Activated T-helper 1 cell treated with anti-CD3 and anti-CD28 coated beads, Interleukin-12 subunit alpha, Interleukin-12 subunit beta, Interleukin-2, Interleukin-4 antibody, amounts not matched to agents 30 ng/mL and 10 ng/mL and 1 ng/mL, durations not matched to agents 14 hours and 24 hours and 36 hours (primary cell): ENCODE measurements at regions not wholly inside any gene's neighbourhood (a gene's known extent, or its start where the extent isn't known, plus 50 kb on each side); places are given as distances from the start of the nearest gene placed in this dataset.

Source experiments
- DNase-seq: peaks from one replicate; pipeline ENCODE4 v3.0.0; 2021; ENCODE audit warnings: low spot score
- H3K27ac Mint-ChIP-seq: one replicate; pipeline ENCODE4 v1.8.0; 2021; ENCODE audit warnings: mild to moderate bottlenecking, mixed read lengths
- H3K27me3 Mint-ChIP-seq: one replicate; pipeline ENCODE4 v1.8.0; 2022; ENCODE audit warnings: mild to moderate bottlenecking, moderate library complexity, mixed read lengths; ENCODE audit not compliant: insufficient read depth
- H3K36me3 Mint-ChIP-seq: one replicate; pipeline ENCODE4 v1.8.0; 2021; ENCODE audit warnings: low read depth, mixed read lengths
- H3K4me1 Mint-ChIP-seq: one replicate; pipeline ENCODE4 v1.8.0; 2021; ENCODE audit warnings: low read depth, mixed read lengths
- H3K4me3 Mint-ChIP-seq: one replicate; pipeline ENCODE4 v1.8.0; 2021; ENCODE audit warnings: mild to moderate bottlenecking, moderate library complexity, mixed read lengths
- H3K9me3 Mint-ChIP-seq: one replicate; pipeline ENCODE4 v1.8.0; 2021; ENCODE audit warnings: mixed read lengths
- intact Hi-C: fragments of 100-400 bp; cut with micrococcal nuclease; formaldehyde crosslinking; loops from one replicate; pipeline ENCODE4 v1.15.1; 2024

DNA sequence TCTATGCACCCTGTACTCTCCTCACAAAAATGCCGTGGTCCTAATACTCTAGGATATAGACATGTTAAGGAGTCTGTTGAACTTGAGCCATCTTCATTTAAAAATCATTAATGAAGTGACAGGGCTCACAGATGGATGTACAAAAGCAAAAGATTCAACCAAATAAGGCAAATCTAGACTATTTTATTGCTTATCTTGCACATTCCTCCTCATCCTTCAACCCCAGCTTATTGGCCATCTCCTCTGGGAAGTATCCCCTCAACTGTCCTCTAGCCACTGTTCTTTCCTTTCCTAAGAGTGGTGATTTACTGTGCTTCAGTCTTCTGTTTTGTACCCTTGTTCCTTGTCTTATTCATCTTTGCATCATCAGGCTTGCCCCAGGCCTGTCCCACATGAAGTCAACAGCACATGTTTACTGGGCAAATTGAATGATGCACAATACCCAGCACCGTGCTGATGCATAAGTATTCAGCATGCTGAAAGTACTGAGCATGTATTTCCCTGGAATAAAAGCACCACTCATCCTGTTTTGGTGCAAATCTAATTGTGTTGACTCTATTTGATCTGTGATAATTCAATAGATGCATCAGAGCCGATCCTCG, 287.3 kb upstream of the CLNK start:
- intact Hi-C loops, result no loop called here
- peaks cover 3% of the 10 kb centered on the region for H3K27me3 Mint-ChIP-seq
- H3K4me3 Mint-ChIP-seq, result no peak overlapping the region
- no peaks in the 10 kb centered on the region for H3K36me3 Mint-ChIP-seq
- DNase-seq, result no peak
- peaks cover 11% of the 10 kb centered on the region for H3K9me3 Mint-ChIP-seq
- peaks cover 5% of the 10 kb centered on the region for H3K4me1 Mint-ChIP-seq
- peak overlapping the region; percentile 47 for H3K27ac Mint-ChIP-seq

DNA sequence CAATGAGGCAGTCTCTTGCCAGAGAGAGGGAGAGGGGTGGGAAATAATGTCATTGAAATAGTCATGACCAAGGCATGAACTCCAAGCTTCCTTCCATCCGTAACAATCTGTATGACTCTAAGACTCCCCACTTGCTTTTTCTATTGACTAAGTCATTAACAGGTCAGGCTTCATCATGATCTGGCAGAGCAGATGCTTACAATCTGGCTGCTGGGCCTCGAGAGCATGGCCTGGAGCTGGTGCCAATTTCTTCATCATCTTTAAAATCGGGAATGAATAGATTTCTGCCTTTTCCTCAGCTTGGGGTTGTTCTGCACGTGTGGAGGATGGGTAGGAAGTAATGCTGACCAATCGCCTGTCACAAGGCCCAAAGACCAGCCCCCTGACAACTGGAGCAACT, 280.6 kb upstream of the CLNK start:
- Mint-ChIP-seq H3K4me3 (no peak overlapping the region), H3K36me3 (no peaks in the 10 kb centered on the region), H3K9me3 (no peaks in the 10 kb centered on the region), H3K27ac (no peak overlapping the region), H3K4me1 (peaks cover 5% of the 10 kb centered on the region), H3K27me3 (no peaks in the 10 kb centered on the region)
- DNase-seq, result no peak
- intact Hi-C loops, result no loop called here

DNA sequence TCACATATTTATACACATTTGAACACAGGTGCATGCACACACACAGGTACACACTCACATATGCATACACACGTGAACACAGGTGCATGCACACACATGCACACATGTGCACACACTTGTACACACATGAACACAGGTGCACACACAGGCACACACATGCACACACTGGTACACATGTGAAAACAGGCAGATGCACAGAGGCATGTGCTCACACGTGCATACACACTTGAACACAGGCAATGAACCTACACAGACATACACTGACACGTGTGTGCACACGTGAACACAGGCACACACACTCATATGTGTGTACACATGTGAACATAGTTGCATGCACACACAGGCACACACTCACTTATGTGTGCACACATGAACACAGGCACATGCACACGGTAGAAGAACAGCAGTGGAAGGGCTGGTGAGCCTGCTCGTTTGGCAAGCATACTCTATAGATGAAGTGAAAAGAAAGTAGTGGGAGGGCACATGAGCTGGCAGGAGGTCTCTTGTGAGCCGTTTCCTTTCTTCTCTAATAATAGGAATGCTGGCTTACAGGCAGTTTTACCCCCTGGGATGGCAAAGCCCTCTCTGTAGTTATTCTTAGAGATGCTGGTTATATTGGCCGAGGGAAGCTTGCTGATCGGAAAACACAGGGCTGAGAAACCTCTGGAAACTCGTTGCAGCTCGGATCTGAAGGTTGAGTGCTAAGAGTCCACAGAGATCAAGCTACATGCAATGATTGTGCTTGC, 279.6 kb upstream of the CLNK start:
- intact Hi-C loops, result no loop called here
- no peak overlapping the region for H3K4me3 Mint-ChIP-seq
- no peak overlapping the region for H3K27ac Mint-ChIP-seq
- DNase-seq, result no peak
- peaks cover under 1% of the 10 kb centered on the region for H3K27me3 Mint-ChIP-seq
- H3K4me1 Mint-ChIP-seq, result peaks cover 4% of the 10 kb centered on the region
- no peaks in the 10 kb centered on the region for H3K9me3 Mint-ChIP-seq
- H3K36me3 Mint-ChIP-seq, result no peaks in the 10 kb centered on the region

DNA sequence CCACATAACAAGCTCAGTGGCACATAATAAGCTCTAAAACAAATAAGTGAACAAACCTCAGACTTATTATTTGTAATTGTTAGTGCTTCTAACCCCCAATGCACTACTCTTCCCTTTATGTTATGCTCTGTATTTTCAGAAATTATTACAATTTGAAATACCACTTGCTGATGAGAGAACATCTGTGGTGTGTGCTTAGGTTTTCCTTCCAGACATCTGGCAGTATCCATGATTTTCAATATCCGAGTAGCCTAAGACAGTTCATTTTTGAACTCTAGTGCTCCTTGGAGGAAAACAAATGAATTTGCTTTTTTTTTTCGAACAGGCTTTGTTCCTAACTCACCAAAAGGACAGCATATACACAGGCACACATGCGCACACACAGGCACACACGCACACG, 278.7 kb upstream of the CLNK start:
- intact Hi-C loops, result no loop called here
- Mint-ChIP-seq H3K36me3 (no peaks in the 10 kb centered on the region), H3K4me3 (no peak overlapping the region), H3K27ac (no peak overlapping the region), H3K4me1 (no peaks in the 10 kb centered on the region), H3K27me3 (peaks cover 3% of the 10 kb centered on the region), H3K9me3 (no peaks in the 10 kb centered on the region)
- DNase-seq, result no peak

DNA sequence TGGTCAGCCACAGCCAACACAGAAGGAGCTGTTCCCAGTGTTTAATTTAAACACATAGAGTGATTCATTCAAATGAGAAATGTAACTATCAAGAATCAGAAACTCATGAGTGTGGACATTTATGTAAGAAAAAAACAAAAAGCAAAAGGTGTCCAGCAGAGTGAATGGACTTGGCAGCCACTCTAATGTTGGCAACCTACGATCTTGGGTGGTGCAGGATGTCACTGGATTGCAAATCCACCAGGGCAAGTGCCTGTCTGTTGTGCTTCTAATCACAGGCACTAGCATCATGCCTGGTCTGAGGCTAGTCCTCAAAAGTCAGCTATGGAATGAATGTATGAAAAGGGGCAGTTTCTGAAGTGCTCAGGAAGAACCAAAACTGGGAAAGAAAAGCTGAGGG, 277.7 kb upstream of the CLNK start:
- no peaks in the 10 kb centered on the region for H3K9me3 Mint-ChIP-seq

DNA sequence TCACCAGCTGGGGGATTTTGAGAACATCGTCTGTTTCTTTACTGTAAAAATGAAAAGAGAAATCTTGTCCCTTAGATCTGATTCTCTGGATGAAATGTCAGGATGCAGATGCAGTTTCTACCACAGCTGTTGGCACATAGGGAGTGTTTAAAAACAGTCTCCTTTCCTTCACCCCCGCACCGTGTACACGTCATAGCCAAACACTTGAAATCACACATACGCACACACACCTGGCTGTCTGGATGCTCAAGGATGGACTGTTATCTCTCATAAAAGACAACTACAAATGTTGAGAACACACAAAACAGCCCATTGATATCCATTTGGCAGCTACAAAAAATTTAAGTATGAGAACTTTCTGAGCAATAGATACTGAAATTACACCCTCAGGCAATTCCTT, 275.8 kb upstream of the CLNK start:
- peaks cover 4% of the 10 kb centered on the region for H3K9me3 Mint-ChIP-seq
- intact Hi-C loops, result no loop called here
- H3K4me3 Mint-ChIP-seq, result no peak overlapping the region
- H3K36me3 Mint-ChIP-seq, result no peaks in the 10 kb centered on the region
- H3K27ac Mint-ChIP-seq, result no peak overlapping the region
- peaks cover 3% of the 10 kb centered on the region for H3K27me3 Mint-ChIP-seq
- no peak for DNase-seq
- peaks cover 6% of the 10 kb centered on the region for H3K4me1 Mint-ChIP-seq

More for the DNA sequence above, 277.7 kb upstream of the CLNK start:
- intact Hi-C loops, result no loop called here
- Mint-ChIP-seq H3K4me1 (no peaks in the 10 kb centered on the region), H3K36me3 (no peaks in the 10 kb centered on the region), H3K27ac (no peak overlapping the region), H3K27me3 (peaks cover 3% of the 10 kb centered on the region), H3K4me3 (no peak overlapping the region)
- no peak for DNase-seq

DNA sequence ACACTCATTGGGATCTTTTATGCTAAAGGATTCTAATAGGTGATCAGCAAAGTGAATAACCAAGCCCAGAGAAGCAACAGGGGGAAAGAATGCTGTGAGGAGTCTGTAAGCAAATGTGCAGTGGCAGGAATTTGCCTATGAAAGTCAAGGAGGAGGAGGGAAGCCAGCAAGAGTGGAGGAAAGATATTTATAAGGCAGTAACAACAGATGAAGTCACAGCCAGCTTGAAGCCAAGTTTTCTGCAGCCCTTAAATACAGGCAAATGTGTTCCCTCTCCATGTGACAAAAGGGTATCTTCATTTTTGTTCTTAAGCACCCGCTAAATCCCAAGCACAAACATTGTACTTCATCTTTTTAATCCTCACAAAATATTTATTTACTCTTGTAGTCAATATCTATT, 275.0 kb upstream of the CLNK start:
- Mint-ChIP-seq H3K27ac (no peak overlapping the region), H3K27me3 (peaks cover 3% of the 10 kb centered on the region), H3K4me1 (peaks cover 13% of the 10 kb centered on the region), H3K4me3 (no peak overlapping the region), H3K36me3 (no peaks in the 10 kb centered on the region), H3K9me3 (peaks cover 4% of the 10 kb centered on the region)
- intact Hi-C loops, result loop anchor here (10.0 kb wide), 2 partner anchors 505 to 515 kb away; partner anchors contain the start of gene ZNF518B
- DNase-seq, result no peak

DNA sequence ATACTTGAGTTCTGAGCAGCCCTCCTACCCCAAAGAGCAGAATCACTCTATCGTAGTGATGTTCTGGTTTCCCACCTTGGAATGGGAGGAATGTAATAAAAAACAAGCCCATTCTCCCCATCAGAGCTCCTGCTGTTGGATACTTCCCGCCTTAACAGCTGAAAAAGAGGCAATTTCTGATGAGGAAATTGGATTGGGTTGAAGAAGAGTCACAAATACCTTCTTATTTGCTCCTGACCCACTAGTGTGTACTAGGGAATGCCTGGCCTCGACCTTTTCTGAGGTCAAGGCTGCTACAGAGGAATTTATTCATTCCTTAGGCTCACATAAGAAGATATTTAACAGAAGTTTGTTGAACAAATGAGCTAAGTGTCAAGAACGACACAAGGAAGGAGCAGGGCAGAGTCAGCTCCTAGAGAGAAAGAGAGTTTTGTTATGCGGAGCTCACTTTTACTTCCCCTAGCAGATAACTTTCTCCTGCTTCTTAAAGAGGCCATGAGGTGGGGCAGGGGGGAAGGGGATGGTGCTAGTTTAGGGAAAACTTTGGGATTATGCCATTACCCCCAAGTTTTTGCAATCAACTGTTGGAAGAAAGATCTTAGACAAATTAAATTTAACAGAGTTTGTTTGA, 273.8 kb upstream of the CLNK start:
- peaks cover 24% of the 10 kb centered on the region for H3K4me1 Mint-ChIP-seq
- DNase-seq, result no peak
- no peak overlapping the region for H3K4me3 Mint-ChIP-seq
- H3K9me3 Mint-ChIP-seq, result peaks cover 4% of the 10 kb centered on the region
- no peaks in the 10 kb centered on the region for H3K36me3 Mint-ChIP-seq
- no peak overlapping the region for H3K27ac Mint-ChIP-seq
- peaks cover 3% of the 10 kb centered on the region for H3K27me3 Mint-ChIP-seq
- intact Hi-C loops, result loop anchor here (10.0 kb wide), 2 partner anchors 504 to 516 kb away; partner anchors contain the start of gene ZNF518B

DNA sequence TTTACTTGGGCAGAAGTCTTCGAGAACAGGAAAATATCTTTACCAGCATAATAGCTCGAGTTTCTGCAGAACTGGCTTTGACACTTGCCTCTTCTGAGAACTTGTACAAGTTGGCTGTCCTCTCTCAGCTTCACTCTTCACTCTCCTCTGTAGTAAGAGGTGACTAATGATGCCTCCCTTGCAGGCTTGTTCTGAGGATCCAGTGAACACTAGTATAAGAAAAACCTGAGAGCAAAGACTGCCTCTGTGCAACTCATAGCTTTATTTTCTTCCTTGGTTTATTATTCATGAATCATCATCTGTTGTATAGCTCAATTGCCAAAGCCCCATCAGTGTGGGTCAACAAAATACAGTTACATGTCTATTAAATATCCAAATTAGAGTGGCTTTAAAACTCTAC, 266.7 kb upstream of the CLNK start:
- Mint-ChIP-seq H3K27ac (no peak overlapping the region), H3K36me3 (no peaks in the 10 kb centered on the region), H3K4me1 (peaks cover 28% of the 10 kb centered on the region), H3K4me3 (no peak overlapping the region), H3K9me3 (peaks cover 4% of the 10 kb centered on the region), H3K27me3 (peaks cover 8% of the 10 kb centered on the region)
- DNase-seq, result no peak
- intact Hi-C loops, result loop anchor here (5.0 to 10.0 kb wide), 4 partner anchors 369 to 844 kb away; partner anchors contain the start of gene ZNF518B

DNA sequence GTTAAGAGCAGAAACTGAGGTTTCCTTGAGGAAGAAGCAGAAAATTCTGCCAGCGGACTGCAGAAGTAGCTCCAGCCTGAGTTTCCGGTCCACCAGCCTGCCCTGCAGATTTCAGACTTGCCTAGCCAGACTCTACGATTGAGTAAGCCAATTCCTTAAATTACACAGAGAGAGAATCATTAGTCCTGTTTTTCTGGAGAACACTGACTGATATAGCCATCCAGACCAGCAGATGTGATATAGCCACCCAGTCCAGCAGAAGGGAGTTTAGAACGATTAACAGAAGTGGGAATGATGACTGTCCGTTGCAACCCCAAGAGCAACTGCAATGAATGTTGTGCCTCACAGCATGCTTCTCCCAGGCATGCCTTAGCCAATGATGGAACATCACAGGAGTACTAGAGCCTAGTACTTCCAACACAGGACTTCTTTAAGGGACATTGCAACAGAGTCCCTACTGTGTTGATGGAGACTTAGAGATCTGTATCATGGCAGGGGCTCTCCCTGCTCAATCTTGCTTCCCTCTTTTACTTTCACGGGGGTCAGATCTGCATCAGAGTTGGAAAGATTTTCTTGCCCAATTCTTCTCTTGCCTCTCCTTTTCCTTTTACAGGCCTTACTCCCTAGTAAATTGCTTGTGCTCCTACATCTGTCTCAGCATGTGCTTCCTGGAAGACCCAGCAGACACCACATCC, 264.6 kb upstream of the CLNK start:
- no peak overlapping the region for H3K4me3 Mint-ChIP-seq
- H3K27me3 Mint-ChIP-seq, result peaks cover 8% of the 10 kb centered on the region
- intact Hi-C loops, result no loop called here
- DNase-seq, result no peak
- H3K9me3 Mint-ChIP-seq, result peaks cover 3% of the 10 kb centered on the region
- H3K36me3 Mint-ChIP-seq, result no peaks in the 10 kb centered on the region
- H3K4me1 Mint-ChIP-seq, result peaks cover 12% of the 10 kb centered on the region
- H3K27ac Mint-ChIP-seq, result no peak overlapping the region

DNA sequence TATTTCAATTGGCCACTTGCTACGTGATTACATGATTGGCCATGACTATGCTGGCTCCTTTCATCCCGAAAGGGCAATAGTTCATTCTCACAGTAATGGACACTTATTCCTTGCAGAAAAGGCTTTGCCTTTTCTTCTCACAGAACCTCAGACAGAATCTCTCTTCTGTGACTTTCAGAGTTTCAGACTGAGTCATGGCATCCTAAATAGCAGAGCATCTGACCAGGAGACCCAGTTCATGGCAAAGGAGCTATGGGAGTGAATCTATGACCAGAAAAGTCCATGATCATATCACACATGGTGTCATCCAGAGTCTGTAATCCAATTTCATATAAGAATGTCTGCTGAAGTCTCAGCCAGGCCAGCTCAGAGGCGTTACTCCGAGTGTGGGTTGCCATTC, 263.3 kb upstream of the CLNK start:
- peaks cover 4% of the 10 kb centered on the region for H3K9me3 Mint-ChIP-seq
- H3K27ac Mint-ChIP-seq, result no peak overlapping the region
- H3K36me3 Mint-ChIP-seq, result no peaks in the 10 kb centered on the region
- intact Hi-C loops, result no loop called here
- H3K27me3 Mint-ChIP-seq, result peaks cover 8% of the 10 kb centered on the region
- H3K4me1 Mint-ChIP-seq, result no peaks in the 10 kb centered on the region
- no peak for DNase-seq
- H3K4me3 Mint-ChIP-seq, result no peak overlapping the region

DNA sequence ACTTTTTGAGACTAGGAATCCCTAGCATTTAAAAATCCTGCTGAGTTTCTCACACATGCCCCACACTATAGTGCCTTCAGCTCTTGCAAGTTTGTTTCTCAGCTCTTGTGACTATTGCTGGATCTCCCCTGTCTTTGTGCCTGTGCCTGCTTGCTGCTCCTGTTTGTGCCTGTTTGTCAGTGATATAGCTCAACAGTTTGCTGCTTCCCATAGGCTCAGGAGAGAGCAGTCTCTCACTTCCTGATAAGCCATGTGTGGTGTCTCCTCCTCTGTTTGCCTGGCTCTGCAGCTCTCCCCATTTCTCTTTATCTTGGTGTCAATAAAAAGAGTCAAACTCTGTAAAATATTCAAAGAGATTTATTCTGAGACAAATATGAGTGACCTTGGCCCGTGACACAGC, 259.8 kb upstream of the CLNK start:
- H3K4me3 Mint-ChIP-seq, result no peak overlapping the region
- H3K36me3 Mint-ChIP-seq, result no peaks in the 10 kb centered on the region
- no peak for DNase-seq
- no peaks in the 10 kb centered on the region for H3K27me3 Mint-ChIP-seq
- no peak overlapping the region for H3K27ac Mint-ChIP-seq
- H3K4me1 Mint-ChIP-seq, result no peaks in the 10 kb centered on the region
- intact Hi-C loops, result no loop called here
- H3K9me3 Mint-ChIP-seq, result peaks cover 21% of the 10 kb centered on the region

DNA sequence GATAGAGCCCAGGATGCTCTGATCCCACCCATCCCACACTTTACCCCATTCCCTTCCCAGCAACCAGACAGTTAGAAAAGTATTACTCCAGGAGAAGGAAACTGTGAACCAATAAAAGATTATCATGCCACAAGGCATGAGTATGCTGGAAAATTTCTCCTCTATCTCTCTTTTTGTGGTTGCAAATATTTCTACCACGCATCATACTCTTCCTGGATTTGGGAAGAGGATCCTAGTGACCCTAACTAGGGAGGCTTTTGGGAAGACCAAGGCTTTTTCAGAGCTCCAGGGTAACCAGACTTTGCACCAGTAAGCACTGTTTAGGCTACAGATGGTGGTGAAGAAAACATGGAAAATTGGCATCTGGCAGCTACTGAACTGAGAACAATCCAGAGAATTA, 257.6 kb upstream of the CLNK start:
- H3K4me3 Mint-ChIP-seq, result no peak overlapping the region
- intact Hi-C loops, result no loop called here

More for the DNA sequence above, 257.6 kb upstream of the CLNK start:
- Mint-ChIP-seq H3K27me3 (no peaks in the 10 kb centered on the region), H3K36me3 (no peaks in the 10 kb centered on the region), H3K27ac (no peak overlapping the region), H3K9me3 (peaks cover 24% of the 10 kb centered on the region), H3K4me1 (no peaks in the 10 kb centered on the region)
- no peak for DNase-seq
